HEK293T (cell line): ENCODE measurements at regions not wholly inside any gene's neighbourhood (a gene's known extent, or its start where the extent isn't known, plus 50 kb on each side); places are given as distances from the start of the nearest gene placed in this dataset.

Experiments
- CTCF ChIA-PET: fragments of 350-600 bp; formaldehyde crosslinking; extraction: SDS; loops from one replicate; lab custom pipeline; 2021; ENCODE audit warnings: antibody characterized with exemption, inconsistent platforms; lab: Yijun Ruan, JAX
- POLR2A ChIA-PET: fragments of 350-600 bp; formaldehyde crosslinking; extraction: SDS; loops from one replicate; lab custom pipeline; 2020; ENCODE audit warnings: antibody characterized with exemption, inconsistent platforms; lab: Yijun Ruan, JAX
- DNase-seq: peaks from one replicate; pipeline ENCODE4 v3.0.0; 2012; ENCODE audit warnings: mixed read lengths; ENCODE audit errors: extremely low spot score
- ARNT ChIP-seq: fragments of 450-650 bp; IDR thresholded peaks from 2 replicates; pipeline ENCODE4 v1.6.1; 2017; ENCODE audit warnings: mild to moderate bottlenecking
- BHLHE40 ChIP-seq: fragments of 450-650 bp; IDR thresholded peaks from 2 replicates; pipeline ENCODE4 v1.6.1; 2016; ENCODE audit warnings: mild to moderate bottlenecking, moderate library complexity, borderline replicate concordance
- CTBP1 ChIP-seq: fragments of 450-650 bp; IDR thresholded peaks from 2 replicates; pipeline ENCODE4 v1.6.1; 2016; ENCODE audit warnings: borderline replicate concordance
- ELF4 ChIP-seq: fragments of 450-650 bp; IDR thresholded peaks from 2 replicates; pipeline ENCODE4 v1.6.1; 2017; ENCODE audit warnings: antibody characterized with exemption
- FOXA1 ChIP-seq: fragments of 450-650 bp; IDR thresholded peaks from 2 replicates; pipeline ENCODE4 v1.6.1; 2016; ENCODE audit warnings: mild to moderate bottlenecking
- FOXK2 ChIP-seq: fragments of 450-650 bp; IDR thresholded peaks from 2 replicates; pipeline ENCODE4 v1.6.1; 2016; ENCODE audit warnings: mild to moderate bottlenecking
- FOXM1 ChIP-seq: fragments of 450-650 bp; IDR thresholded peaks from 2 replicates; pipeline ENCODE4 v1.6.1; 2017; ENCODE audit warnings: mild to moderate bottlenecking, borderline replicate concordance
- HDGF ChIP-seq: fragments of 450-650 bp; IDR thresholded peaks from 2 replicates; pipeline ENCODE4 v1.6.1; 2017; ENCODE audit warnings: antibody characterized with exemption, borderline replicate concordance
- L3MBTL2 ChIP-seq: fragments of 450-650 bp; conservative IDR thresholded peaks from 2 replicates; pipeline ENCODE4 v1.6.1; 2016; ENCODE audit warnings: mild to moderate bottlenecking
- LEF1 ChIP-seq: fragments of 450-650 bp; IDR thresholded peaks from 2 replicates; pipeline ENCODE4 v1.6.1; 2017; ENCODE audit warnings: mild to moderate bottlenecking, borderline replicate concordance
- NFRKB ChIP-seq: fragments of 450-650 bp; IDR thresholded peaks from 2 replicates; pipeline ENCODE4 v1.6.1; 2016; ENCODE audit warnings: mild to moderate bottlenecking, moderate library complexity
- SP1 ChIP-seq: fragments of 450-650 bp; IDR thresholded peaks from 2 replicates; pipeline ENCODE4 v1.6.1; 2017
- SUZ12 ChIP-seq: fragments of 450-650 bp; IDR thresholded peaks from 2 replicates; pipeline ENCODE4 v1.6.1; 2016; ENCODE audit warnings: mild to moderate bottlenecking
- TARDBP ChIP-seq: fragments of 450-650 bp; IDR thresholded peaks from 2 replicates; pipeline ENCODE4 v1.6.1; 2016
- ZNF384 ChIP-seq: fragments of 450-650 bp; IDR thresholded peaks from 2 replicates; pipeline ENCODE4 v1.6.1; 2016
- TF ChIP-seq, protein P1 (sequence below): fragments of 450-650 bp; IDR thresholded peaks from 2 replicates; pipeline ENCODE4 v1.6.1; 2016

- ChIA-PET CTCF (no interaction called here), POLR2A (no interaction called here)
- DNase-seq = no peak
- no peak for TF ChIP-seq SUZ12
- no peak for TF ChIP-seq SP1
- no peak for TF ChIP-seq LEF1
- no peak for TF ChIP-seq ZNF384
- no peak for TF ChIP-seq FOXM1
- no peak for TF ChIP-seq HDGF
- no peak for TF ChIP-seq FOXK2
- TF ChIP-seq TARDBP = no peak
- no peak for TF ChIP-seq ARNT
- no peak for TF ChIP-seq FOXA1
- TF ChIP-seq NFRKB = no peak
- TF ChIP-seq, protein P1, sequence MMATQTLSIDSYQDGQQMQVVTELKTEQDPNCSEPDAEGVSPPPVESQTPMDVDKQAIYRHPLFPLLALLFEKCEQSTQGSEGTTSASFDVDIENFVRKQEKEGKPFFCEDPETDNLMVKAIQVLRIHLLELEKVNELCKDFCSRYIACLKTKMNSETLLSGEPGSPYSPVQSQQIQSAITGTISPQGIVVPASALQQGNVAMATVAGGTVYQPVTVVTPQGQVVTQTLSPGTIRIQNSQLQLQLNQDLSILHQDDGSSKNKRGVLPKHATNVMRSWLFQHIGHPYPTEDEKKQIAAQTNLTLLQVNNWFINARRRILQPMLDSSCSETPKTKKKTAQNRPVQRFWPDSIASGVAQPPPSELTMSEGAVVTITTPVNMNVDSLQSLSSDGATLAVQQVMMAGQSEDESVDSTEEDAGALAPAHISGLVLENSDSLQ = no peak
- TF ChIP-seq BHLHE40 = no peak
- TF ChIP-seq CTBP1 = no peak
- no peak for TF ChIP-seq L3MBTL2
- no peak for TF ChIP-seq ELF4
Measured at GRCh38 chr17:71825687-71826086, 295.1 kb upstream of the SOX9 start.

DNA sequence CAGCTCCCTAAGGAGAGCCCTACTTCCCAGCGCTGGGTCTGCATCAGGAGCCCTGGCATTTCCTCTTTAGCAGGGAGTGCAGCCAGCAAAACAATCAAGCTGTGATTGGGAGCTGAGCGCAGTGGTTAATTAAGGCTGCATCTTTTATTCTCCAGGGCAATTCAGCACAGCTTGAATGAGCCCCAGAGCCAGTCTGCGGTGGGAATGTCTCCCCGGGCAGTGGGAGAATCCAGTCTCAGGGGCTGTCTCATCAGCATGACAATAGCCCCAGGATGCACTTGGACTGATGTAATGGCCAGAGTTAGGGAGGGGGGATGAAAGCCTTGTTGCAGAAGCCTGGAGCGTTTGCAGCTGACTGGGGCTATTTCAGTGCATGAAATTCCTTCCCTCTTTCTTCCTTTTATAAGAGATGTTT lies 292.6 kb upstream of the SOX9 start:
- TF ChIP-seq LEF1 = no peak
- TF ChIP-seq, protein P1 = no peak
- no peak for TF ChIP-seq FOXK2
- TF ChIP-seq ZNF384 = no peak
- TF ChIP-seq NFRKB = no peak
- TF ChIP-seq TARDBP = no peak
- no peak for TF ChIP-seq ARNT
- no peak for TF ChIP-seq ELF4
- no peak for TF ChIP-seq SUZ12
- no peak for TF ChIP-seq HDGF
- TF ChIP-seq CTBP1 = no peak
- POLR2A ChIA-PET = no interaction called here
- CTCF ChIA-PET = no interaction called here
- peak; percentile 20 for DNase-seq

DNA sequence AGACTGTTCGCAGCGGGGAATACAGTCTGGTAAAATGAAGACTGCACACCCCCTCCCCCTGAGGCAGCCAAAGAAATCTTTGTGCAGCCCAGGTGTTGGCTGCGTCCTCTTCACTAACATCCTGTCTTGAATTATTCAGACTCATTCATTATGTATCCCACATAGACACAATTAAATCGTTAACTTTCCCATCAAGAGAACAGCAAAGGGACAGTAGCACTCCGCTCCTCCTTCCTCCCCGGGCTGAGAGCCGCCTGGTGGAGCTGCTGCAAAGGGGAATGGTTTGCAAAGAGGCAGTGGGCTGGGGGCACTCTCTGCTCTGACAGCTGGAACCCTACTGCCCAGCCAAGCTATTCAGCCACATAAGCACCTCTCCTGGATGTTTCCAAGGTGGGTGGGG lies 290.0 kb upstream of the SOX9 start:
- TF ChIP-seq CTBP1 (no peak), LEF1 (no peak), HDGF (no peak), ZNF384 (no peak), BHLHE40 (no peak), FOXK2 (no peak), ELF4 (no peak), SP1 (no peak), L3MBTL2 (no peak), ARNT (no peak), TARDBP (no peak), FOXM1 (no peak), NFRKB (no peak), FOXA1 (no peak), SUZ12 (no peak)
- TF ChIP-seq, protein P1 = no peak
- ChIA-PET POLR2A (no interaction called here), CTCF (no interaction called here)
- DNase-seq = no peak

DNA sequence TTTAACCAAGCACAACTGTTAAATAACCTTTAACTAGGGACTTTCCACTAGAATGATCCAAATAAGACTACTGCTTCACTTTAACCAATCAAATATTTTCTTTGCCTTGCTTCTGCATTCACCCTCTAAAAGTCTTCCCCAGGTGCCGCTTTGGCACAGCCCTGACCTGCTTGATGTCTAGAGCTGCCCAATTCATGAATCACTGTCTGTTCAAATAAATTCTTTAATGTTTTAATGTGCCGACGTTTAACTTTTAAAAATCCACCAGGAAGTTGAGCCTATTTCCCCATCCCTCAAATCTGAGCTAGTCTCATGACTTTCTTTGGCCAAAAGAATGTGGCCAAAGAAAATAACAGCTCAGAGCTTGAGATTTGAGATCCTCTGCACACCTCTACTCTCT lies 277.8 kb upstream of the SOX9 start:
- ChIA-PET CTCF (no interaction called here), POLR2A (no interaction called here)
- no peak for TF ChIP-seq SUZ12
- TF ChIP-seq ZNF384 = no peak
- TF ChIP-seq CTBP1 = no peak
- TF ChIP-seq L3MBTL2 = no peak
- TF ChIP-seq ELF4 = no peak
- TF ChIP-seq BHLHE40 = no peak
- TF ChIP-seq NFRKB = no peak
- no peak for TF ChIP-seq FOXM1
- no peak for TF ChIP-seq HDGF
- TF ChIP-seq LEF1 = no peak
- TF ChIP-seq SP1 = no peak
- TF ChIP-seq FOXA1 = no peak
- TF ChIP-seq ARNT = no peak
- TF ChIP-seq FOXK2 = no peak
- TF ChIP-seq, protein P1 = no peak
- no peak for DNase-seq

DNA sequence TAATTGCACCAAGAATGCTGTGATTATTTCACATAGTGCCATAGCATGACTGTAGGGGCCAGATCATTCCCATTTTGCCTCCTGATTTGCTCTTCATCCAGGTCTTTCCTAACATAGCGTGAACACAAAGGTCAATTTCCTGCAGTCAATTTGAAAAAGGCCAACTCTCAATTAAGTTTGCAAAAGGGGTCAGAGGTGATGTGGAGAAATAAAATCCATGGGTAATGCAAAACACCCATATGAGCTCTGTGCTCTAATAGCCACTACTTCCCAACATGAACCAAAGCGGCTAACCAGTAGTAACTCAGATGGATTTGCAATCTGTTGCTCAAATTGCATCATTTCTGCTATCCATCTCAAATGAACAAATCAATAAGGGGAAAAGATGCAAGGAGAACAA lies 275.5 kb upstream of the SOX9 start:
- DNase-seq = no peak
- POLR2A ChIA-PET = no interaction called here
- TF ChIP-seq FOXA1 = no peak
- no peak for TF ChIP-seq HDGF
- TF ChIP-seq SP1 = no peak
- CTCF ChIA-PET = no interaction called here

- CTCF ChIA-PET = no interaction called here
- TF ChIP-seq LEF1 (no peak), SUZ12 (no peak), TARDBP (no peak), ARNT (no peak), L3MBTL2 (no peak), FOXK2 (no peak), NFRKB (no peak), SP1 (no peak), FOXM1 (no peak), ELF4 (no peak), FOXA1 (no peak), HDGF (no peak), ZNF384 (no peak), BHLHE40 (no peak), CTBP1 (no peak)
- TF ChIP-seq, protein P1 = no peak
- POLR2A ChIA-PET = no interaction called here
- DNase-seq = no peak
Measured at GRCh38 chr17:71846561-71847110, 274.2 kb upstream of the SOX9 start.
